DOHH2 (cell line): ENCODE measurements at regions not wholly inside any gene's neighbourhood (a gene's known extent, or its start where the extent isn't known, plus 50 kb on each side); places are given as distances from the start of the nearest gene placed in this dataset.

ENCODE experiments used
- CTCF ChIP-seq: fragments of 200-600 bp; sonication (generic); IDR thresholded peaks from one replicate; pipeline ENCODE4 v1.5.1; 2014; ENCODE audit warnings: antibody characterized with exemption, mild to moderate bottlenecking, low read depth, low read length; ENCODE audit not compliant: poor library complexity, severe bottlenecking
- EZH2phosphoT487 ChIP-seq: fragments of 200-600 bp; sonication (generic); IDR thresholded peaks from 2 replicates; pipeline ENCODE4 v1.6.1; 2017; ENCODE audit warnings: borderline replicate concordance, mild to moderate bottlenecking, antibody characterized with exemption, low read length, moderate library complexity, mixed read lengths

GRCh38 chr2:67771380-67771779, 291.4 kb downstream of the C1D start:
- TF ChIP-seq CTCF (no peak), EZH2phosphoT487 (no peak)
